ENCODE measurements at regions not wholly inside any gene's neighbourhood (a gene's known extent, or its start where the extent isn't known, plus 50 kb on each side); places are given as distances from the start of the nearest gene placed in this dataset.

DNA sequence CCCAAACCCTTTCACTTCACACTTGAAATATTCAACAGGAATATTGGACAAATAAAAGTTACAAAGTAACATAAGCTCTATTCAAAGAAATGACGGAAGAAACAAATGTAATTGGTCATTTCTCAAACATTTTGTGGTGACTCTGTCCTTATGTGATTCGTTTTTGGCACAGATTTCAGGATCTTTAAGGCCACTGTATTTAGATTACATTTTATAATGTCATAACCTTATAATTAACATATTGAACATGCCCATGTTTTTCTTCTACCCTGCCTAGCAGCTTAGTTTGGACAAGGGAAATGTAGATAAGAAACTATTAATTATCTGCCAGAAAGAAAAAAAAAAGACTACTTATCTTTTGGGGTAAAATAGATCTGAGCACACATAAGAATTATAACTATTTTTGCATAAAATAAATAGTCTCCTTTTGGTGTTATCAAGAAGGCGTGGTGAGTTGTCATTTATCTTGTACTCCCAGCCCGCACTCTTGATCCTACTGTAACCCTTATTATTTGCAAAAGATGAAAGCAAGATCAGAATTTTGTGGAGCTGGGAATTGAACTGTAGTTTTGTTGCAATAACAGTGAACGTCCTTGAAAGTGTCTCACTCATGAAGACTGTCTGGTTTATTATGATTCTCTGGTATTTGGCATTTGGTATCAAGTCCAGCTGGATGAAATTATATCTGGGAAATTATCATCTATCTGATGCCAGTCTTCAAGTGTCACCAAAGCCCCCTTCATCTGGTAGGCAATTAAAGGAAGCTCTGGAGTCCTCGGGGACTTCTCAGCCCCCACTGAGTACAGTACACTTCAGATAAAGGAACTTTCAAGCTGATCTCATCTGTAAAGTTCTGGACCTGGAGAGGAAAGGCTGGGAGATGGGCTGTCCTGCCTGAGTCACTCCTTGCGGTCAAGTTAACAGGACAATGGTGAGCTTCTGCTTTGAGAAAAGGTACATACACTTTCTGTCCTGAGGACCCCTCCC lies 175.7 kb upstream of the INHBA start:
- no peak for DNase-seq (ENCODE audit: low read depth in 4 of 4, low spot score in 1 of 4)

GRCh38 chr7:41877118-41877517 lies 174.2 kb upstream of the INHBA start:
- no peak for DNase-seq (ENCODE audit: low read depth in 4 of 4, low spot score in 1 of 4)

GRCh38 chr7:41875513-41875912 lies 172.6 kb upstream of the INHBA start:
- DNase-seq (ENCODE audit: low read depth in 4 of 4, low spot score in 1 of 4), result no peak

GRCh38 chr7:41874201-41874785 lies 171.4 kb upstream of the INHBA start:
- no peak for DNase-seq (ENCODE audit: low read depth in 4 of 4, low spot score in 1 of 4)

GRCh38 chr7:41873741-41874140 lies 170.9 kb upstream of the INHBA start:
- no peak for DNase-seq (ENCODE audit: low read depth in 4 of 4, low spot score in 1 of 4)

- DNase-seq (ENCODE audit: low read depth in 4 of 4, low spot score in 1 of 4), result no peak
Observed at GRCh38 chr7:41872966-41873365, 170.1 kb upstream of the INHBA start.

GRCh38 chr7:41870461-41871138 lies 167.7 kb upstream of the INHBA start:
- DNase-seq (ENCODE audit: low read depth in 4 of 4, low spot score in 1 of 4), result no peak

GRCh38 chr7:41869997-41870396 lies 167.1 kb upstream of the INHBA start:
- DNase-seq (ENCODE audit: low read depth in 4 of 4, low spot score in 1 of 4), result no peak

DNA sequence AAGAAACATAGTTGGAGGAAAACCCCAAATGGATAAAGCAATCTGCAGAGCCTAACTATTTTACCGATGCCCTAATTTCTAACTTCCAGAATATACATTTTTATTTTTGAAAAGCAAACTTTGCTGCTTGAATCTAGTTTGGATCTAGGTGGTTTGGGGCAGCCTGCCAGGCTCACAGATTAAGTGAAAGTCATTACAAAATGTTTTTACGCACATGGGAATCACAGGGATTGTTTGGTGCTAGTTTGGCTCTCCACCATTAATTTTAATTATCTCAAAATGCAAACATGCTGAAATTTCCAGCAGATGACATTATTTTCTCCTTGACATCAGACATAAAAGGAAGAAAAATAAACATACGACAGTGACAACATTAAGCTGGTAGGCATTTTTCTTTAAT lies 166.7 kb upstream of the INHBA start:
- DNase-seq (ENCODE audit: low read depth in 4 of 4, low spot score in 1 of 4), result no peak

DNA sequence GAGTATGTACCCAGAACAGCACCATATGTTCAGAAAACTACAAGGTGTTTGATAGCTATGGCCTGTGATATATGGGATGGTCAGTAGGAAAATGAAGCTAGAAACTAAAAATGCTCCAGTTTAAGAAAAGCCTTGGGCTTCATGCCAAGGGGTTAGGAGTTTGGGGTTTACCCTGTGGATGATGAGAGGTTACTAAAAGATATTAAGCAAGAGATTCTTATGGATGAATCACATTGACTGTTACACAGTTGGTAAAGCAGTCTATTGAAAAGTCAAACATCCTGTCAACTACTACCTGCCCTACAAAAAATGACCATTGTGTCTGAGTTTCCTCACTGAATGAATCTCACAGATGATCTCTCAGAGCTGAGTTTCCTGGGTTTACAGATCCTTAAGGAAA lies 166.2 kb upstream of the INHBA start:
- no peak for DNase-seq (ENCODE audit: low read depth in 4 of 4, low spot score in 1 of 4)

- DNase-seq (ENCODE audit: low read depth in 4 of 4, low spot score in 1 of 4), result no peak
Observed at GRCh38 chr7:41867639-41868280, 164.9 kb upstream of the INHBA start.

DNA sequence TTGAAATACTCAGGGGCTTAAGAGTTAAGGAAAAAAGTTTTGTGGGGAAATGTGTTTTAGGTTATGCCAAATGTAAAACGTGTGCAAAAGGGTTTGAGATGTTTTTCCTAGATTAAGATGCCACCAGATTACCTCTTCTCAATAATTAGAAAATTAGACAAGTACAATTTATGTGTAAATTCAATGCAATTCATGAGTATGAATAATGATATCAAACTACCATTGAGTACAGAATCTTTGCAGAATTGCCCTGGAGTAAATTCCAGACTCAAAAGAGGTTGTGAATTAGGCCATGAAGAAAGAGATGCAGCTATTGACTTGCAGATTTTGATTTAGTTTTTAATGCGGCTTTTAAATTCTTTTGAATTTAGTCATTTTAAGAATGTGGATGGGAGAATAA lies 159.4 kb upstream of the INHBA start:
- DNase-seq (ENCODE audit: low read depth in 4 of 4, low spot score in 1 of 4), result no peak

DNA sequence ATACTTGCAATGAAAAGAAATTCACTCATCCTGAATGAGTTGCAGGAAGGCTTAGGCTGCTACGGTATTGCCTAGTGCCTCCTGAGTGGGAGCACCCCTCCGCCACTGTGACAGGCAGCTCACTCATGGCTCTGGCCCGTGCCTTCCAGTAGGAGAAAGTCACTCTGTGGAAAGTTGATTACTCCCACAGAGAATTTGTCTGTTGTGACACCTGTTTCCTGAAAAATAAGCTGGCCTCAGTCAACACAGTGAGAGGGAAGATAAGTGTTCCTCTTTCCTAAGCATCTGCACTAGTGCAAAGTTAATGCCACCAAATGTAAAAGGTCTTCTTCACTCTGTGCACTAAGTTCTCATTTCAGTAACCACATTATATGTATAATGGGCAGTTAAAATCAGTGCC lies 158.8 kb upstream of the INHBA start:
- DNase-seq (ENCODE audit: low read depth in 4 of 4, low spot score in 1 of 4), result no peak

DNA sequence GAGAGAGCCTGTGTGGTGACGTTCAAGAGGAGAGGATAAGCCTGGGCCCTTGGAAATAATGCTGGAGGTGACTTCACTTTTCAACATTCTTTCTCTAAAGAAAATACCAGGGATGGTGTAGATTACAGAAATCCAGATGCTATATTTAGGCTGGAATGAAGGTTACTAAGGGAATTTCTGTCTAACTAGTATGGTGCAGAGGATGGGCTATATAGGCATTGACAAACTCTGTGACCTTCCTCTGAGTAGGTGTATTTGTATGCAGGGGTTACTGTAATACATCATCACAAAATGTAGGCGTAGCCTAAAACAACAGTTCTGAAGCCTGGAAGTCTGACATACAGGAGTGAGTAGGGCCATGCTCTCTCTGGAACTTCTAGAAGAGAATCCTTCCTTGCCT lies 155.3 kb upstream of the INHBA start:
- no peak for DNase-seq (ENCODE audit: low read depth in 4 of 4, low spot score in 1 of 4)

DNA sequence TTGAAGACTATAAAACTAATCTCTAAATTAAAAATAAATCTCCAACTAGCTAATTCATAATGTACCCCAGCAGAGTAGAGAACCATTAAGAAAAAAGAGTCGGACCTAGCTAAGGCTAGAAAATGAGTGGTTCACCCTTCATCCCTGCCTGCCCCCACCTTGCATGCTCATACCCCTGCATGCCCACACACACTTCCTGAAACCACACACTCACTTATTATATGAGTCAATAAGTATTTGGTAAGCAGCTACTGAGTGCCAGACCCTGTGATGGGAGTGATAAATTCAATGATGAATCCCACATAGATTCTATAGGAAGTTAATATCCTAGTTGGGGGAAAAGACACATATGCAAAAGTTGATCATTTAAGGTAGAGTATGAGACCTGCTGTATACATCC lies 152.9 kb upstream of the INHBA start:
- DNase-seq (ENCODE audit: low read depth in 4 of 4, low spot score in 1 of 4), result no peak

GRCh38 chr7:41847606-41848005 lies 144.7 kb upstream of the INHBA start:
- DNase-seq (ENCODE audit: low read depth in 4 of 4, low spot score in 1 of 4), result no peak

DNA sequence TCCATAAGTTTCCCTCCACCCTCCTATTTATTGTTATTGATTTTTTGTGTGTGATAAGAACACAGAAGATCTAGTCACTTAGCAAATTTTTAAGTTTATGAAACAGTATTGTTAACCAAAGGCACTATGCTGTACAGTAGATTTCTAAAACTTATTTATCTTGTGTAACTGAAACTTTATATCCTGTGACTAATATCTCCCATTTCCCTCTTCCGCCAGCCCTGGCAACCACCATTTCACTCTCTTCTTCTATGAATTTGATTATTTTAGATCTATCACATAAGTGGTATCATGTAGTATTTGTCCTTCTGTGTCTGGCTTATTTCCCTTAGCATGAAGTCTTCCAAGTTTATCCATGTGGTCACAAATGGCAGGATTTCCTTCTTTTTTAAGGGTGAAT lies 144.3 kb upstream of the INHBA start:
- no peak for DNase-seq (ENCODE audit: low read depth in 4 of 4, low spot score in 1 of 4)

GRCh38 chr7:41842956-41843355 lies 140.1 kb upstream of the INHBA start:
- DNase-seq (ENCODE audit: low read depth in 4 of 4, low spot score in 1 of 4), result no peak

GRCh38 chr7:41837916-41838315 lies 135.0 kb upstream of the INHBA start:
- no peak for DNase-seq (ENCODE audit: low read depth in 4 of 4, low spot score in 1 of 4)

- DNase-seq (ENCODE audit: low read depth in 4 of 4, low spot score in 1 of 4), result no peak
Observed at GRCh38 chr7:41835976-41836530, 133.2 kb upstream of the INHBA start.
